HCT116 (cell line): ENCODE measurements at regions not wholly inside any gene's neighbourhood (a gene's known extent, or its start where the extent isn't known, plus 50 kb on each side); places are given as distances from the start of the nearest gene placed in this dataset.

Source experiments
- JUND ChIP-seq: IDR thresholded peaks from 2 replicates; pipeline ENCODE4 v1.6.1; 2012
- POLR2A ChIP-seq: IDR thresholded peaks from 2 replicates; pipeline ENCODE4 v1.7.0; 2011; ENCODE audit warnings: borderline replicate concordance; ENCODE audit not compliant: insufficient read depth, insufficient read length; ENCODE audit errors: extremely low read depth
- POLR2AphosphoS5 ChIP-seq: IDR thresholded peaks from 2 replicates; pipeline ENCODE4 v1.6.1; 2011; ENCODE audit warnings: mild to moderate bottlenecking, low read depth, low read length, moderate library complexity
- TCF7L2 ChIP-seq: IDR thresholded peaks from 2 replicates; pipeline ENCODE4 v1.7.0; 2011; ENCODE audit warnings: borderline replicate concordance, inconsistent platforms; ENCODE audit not compliant: insufficient read depth, insufficient read length; ENCODE audit errors: extremely low read depth
- TF ChIP-seq, protein P1 (sequence below), 3 experiments: fragments of 200-600 bp in 1 of 3; sonication (generic) in 1 of 3; IDR thresholded peaks in 2 of 3; conservative IDR thresholded peaks in 1 of 3; 2 replicates each; pipeline ENCODE4 v1.5.1; 2012 to 2017; ENCODE audit warnings: low read depth in 2 of 3, low read length in 2 of 3, antibody characterized with exemption in 1 of 3, borderline replicate concordance in 1 of 3, control low read depth in 1 of 3, mild to moderate bottlenecking in 1 of 3, mixed read lengths in 1 of 3, mixed run types in 1 of 3, moderate library complexity in 1 of 3; ENCODE audit not compliant: insufficient read depth in 1 of 3

DNA sequence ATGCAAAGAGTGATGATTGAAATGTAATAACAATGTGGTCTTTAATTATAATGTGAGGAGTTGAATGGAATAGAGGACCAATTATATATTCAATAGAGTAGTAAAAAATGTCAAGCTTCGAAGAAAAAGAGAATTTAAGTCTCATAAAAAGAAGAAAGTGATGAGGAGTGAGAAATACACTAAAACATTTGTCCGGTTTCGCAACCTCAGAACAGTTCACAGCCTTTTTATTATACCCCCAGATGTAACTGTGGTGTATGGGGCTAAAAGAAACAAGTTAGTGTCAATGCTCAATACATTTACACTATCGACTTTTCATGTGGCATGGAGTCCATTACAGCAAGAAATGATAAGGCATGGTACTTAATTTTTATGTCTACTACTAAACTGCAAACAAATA lies 386.5 kb upstream of the ATP11B start:
- TF ChIP-seq POLR2AphosphoS5 (no peak), TCF7L2 (no peak), JUND (no peak), POLR2A (no peak)
- TF ChIP-seq, protein P1, sequence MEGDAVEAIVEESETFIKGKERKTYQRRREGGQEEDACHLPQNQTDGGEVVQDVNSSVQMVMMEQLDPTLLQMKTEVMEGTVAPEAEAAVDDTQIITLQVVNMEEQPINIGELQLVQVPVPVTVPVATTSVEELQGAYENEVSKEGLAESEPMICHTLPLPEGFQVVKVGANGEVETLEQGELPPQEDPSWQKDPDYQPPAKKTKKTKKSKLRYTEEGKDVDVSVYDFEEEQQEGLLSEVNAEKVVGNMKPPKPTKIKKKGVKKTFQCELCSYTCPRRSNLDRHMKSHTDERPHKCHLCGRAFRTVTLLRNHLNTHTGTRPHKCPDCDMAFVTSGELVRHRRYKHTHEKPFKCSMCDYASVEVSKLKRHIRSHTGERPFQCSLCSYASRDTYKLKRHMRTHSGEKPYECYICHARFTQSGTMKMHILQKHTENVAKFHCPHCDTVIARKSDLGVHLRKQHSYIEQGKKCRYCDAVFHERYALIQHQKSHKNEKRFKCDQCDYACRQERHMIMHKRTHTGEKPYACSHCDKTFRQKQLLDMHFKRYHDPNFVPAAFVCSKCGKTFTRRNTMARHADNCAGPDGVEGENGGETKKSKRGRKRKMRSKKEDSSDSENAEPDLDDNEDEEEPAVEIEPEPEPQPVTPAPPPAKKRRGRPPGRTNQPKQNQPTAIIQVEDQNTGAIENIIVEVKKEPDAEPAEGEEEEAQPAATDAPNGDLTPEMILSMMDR (IDR thresholded peaks at IDR 0.05 in 2 of 3, conservative IDR thresholded peaks at IDR 0.05 in 1 of 3; ENCODE audit: borderline replicate concordance in 1 of 3, insufficient read depth in 1 of 3, low read depth in 2 of 3, low read length in 2 of 3): no peak
